Colon (tissue), 2 donors: ENCODE measurements at regions not wholly inside any gene's neighbourhood (a gene's known extent, or its start where the extent isn't known, plus 50 kb on each side); places are given as distances from the start of the nearest gene placed in this dataset.
"Not testable (repeated sequence)": the region's sequence is repeated elsewhere in the genome, so short reads cannot be mapped to it uniquely, and the experiment has no call there.

Experiments
- FAIRE-seq: peaks from 2 replicates; lab custom pipeline; 2012; peaks lifted over from hg19 to GRCh38; lab: Jason Lieb, UNC
- donor health status: control.
- donor health status: control.

DNA sequence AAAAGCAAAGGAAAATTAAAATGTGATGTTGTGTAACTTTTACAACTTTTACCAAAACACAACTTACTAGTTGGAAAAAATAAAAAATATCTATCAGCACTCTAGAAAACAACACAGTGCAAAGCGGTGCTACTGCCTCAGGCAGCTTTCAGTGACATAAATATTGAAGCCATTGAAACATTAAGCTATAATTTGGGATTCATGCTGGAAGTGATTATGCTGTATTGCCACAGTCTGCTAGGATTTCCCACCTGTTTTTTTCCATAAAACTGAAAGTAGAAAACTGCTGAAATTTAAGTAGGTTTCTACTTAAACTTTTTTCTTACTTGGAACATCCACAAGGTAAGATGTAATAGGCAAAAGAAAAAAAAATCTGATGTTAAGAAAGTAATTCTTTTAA lies 674.4 kb downstream of the KCNT2 start:
- FAIRE-seq = no peak

- no peak for FAIRE-seq
These were observed 692.4 kb downstream of the KCNT2 start for GRCh38 chr1:195915826-195916225.

GRCh38 chr1:195909061-195909460 lies 699.2 kb downstream of the KCNT2 start:
- no peak for FAIRE-seq

DNA sequence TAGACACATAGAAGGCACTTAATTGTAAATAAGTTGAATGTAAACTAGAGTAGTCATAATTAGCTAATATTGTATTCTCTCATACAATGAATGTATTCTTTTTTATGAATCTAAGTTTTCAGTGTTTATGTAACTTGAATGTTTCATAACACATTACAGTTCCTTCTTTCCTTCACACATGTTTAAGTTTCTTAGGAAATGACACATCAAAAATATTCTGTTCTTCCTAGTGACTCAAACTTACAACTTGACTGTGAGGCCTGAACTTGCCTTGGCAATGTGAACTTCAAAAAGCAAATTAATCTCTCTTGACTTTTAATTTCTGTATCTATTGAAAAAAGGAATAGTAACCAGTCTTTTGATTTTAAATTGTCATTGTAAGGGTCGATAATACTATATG lies 700.1 kb downstream of the KCNT2 start:
- no peak for FAIRE-seq

- no peak for FAIRE-seq
These were observed 705.0 kb downstream of the KCNT2 start for GRCh38 chr1:195903203-195903602.

DNA sequence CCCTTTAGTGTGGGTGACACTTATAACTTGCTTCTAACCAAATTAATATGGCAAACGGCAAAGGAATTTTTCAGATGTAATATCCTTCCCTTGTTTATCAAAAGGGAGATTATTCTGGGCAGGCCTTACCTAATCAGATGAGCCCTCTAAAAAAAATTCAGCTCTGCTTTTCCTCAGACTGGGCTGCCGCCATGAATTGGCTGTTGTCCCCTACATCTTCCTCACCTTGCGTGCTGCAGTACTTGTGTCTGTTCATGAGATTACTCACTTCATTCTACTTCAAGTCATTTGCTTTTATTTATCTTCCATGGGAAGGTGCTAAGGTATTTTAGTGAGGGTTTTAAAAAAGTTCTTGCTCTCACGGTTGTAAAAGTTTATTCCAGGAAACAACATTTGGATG lies 705.5 kb downstream of the KCNT2 start:
- FAIRE-seq = no peak

DNA sequence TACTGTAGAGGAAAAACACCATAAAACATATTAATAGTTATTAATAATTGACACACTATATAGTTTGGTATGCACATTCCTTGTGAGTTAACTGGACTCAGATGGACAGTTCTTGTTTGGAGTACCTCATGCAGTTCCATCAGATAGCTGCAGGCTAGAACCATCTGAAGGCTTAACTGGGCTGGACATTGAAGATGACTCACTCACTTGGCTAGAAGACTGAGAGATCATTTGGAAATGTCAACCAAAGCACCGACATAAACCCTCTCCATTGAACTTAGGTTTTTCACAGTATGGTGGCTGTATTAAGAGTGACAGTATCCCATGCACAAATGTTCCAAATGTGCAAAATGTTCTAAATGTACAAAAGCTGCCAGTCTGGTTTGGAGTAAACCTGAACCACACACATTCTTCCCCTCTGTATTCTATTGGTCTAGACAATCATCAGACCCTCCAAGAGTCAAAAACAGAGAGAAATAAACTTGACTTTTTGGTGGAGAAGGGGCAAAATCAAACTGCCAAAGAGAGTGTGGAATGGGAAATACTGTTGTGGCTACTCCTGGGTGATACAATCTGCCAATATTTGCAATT lies 708.4 kb downstream of the KCNT2 start:
- no peak for FAIRE-seq

DNA sequence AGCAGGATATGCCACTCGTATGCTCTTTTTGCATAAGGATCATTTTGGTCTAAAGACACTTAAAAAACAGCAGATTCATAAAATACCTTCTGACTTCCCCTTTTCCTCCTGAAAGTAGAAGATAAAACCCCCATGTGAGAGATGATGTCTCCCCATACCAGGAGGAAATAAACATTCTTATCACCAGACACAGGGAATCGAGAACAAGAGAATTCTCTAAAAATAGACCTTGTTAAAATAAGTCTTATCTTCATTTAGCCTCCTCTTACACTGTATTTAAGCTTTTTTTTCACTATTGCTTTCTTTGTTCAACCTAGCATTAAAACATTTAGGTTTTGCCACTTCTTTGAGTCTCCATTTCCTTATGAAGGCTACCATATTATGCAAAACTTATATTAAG lies 709.3 kb downstream of the KCNT2 start:
- no peak for FAIRE-seq

DNA sequence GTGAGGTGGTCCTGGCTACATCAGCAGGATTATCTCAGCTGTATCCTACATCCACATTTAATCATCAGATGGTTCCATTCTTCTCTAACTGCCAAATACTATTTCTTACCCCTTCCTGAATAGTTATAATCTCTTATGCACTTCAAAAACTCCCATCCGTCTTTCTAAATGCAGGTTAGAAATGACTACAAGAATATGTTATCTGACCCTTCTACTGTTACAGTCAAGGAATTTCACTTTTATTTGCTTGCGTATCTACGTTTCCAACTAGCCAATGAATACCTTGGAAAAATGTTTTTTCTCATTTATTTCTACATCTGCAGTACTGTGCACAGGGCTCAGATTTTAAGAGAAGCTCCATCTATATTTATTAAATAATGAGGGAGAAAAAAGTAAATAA lies 709.9 kb downstream of the KCNT2 start:
- FAIRE-seq = no peak

GRCh38 chr1:195897076-195897475 lies 711.2 kb downstream of the KCNT2 start:
- FAIRE-seq = no peak

- FAIRE-seq = no peak
These were observed 713.8 kb downstream of the KCNT2 start for GRCh38 chr1:195894411-195894810.

DNA sequence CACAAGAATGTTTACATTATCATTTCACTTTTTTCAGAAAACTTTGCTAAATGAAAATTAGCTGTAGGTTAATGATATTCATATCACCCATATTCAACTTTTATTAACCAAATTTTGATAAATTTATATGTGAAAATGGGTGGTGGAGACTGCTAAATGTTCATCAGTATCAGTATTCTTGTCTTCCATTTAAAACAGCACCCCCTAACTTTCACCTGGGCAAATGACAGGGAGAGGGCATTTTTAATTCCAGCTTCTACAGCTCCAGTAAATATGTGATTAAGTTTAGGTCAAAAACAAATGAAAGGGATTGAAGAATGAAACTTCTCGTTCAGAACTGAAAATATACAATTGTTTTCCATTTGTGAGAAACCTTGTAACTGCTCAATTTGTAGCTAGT lies 722.2 kb downstream of the KCNT2 start:
- FAIRE-seq = no peak

DNA sequence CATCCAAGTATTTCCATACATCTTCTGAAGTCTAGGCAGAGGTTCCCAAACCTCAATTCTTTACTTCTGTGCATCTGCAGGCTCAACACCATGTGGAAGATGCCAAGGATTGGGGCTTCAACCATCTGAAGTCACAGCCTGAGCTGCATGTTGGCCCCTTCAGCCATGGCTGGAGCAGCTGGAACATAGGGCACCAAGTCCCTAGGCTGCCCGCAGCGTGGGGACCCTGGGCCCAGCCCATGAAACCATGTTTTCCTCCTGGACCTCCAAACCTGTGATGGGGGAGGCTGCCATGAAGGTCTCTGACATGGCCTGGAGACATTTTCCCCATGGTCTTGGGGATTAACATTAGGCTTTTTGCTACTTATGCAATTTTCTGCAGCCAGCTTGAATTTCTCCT lies 729.8 kb downstream of the KCNT2 start:
- FAIRE-seq = no peak

DNA sequence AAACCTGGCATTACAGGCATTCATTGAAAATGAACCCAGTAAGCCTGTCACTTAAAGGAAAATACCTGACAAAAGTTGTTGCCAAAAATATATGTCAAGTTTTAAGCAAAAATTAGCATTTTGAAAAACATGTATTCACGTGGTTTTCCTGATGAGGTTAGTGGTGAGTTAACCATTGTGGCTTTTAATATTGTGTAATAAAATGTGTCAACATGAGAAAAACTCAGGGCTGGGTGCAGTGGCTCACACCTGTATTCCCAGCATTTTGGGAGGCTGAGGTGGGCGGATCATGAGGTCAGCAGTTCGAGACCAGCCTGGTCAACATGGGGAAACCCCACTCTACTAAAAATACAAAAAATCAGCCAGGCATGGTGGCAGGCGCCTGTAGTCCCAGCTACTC lies 731.4 kb downstream of the KCNT2 start:
- FAIRE-seq = no peak

DNA sequence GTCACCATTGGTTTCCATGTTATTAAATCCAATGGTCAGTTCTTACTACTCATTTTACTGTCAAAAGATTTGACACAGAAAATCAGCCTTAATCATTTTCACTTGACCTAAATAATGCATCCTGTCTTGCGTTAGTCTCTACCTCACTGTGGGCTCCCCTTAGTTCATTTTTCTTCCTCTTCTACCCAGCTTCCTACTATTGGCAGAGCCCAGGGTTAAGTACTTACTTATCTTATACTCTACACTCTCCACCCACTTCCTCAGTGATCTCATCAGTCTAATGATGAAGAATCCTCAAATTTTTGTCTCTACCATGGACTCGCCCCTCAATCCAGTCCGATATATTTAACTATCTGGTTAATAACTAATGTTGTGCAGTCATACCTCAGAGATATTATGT lies 735.9 kb downstream of the KCNT2 start:
- no peak for FAIRE-seq

DNA sequence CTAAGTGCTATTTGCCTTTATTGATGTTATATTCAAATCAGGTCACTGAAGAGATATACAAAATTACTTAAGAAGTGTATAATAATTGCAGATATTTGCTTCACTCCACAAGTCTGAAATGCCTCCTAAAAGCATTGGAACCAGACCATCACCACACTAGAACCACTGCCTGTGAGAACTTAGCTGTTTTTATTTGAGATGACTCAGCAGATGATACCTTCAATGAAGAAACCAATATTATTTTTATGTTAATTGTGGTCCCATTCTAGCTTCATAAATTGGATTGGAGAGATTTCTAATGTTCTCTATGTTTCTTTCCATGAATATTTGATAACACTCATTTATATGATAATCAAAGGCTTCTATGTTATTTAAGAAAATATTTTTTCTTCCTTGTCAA lies 740.6 kb downstream of the KCNT2 start:
- FAIRE-seq = no peak

DNA sequence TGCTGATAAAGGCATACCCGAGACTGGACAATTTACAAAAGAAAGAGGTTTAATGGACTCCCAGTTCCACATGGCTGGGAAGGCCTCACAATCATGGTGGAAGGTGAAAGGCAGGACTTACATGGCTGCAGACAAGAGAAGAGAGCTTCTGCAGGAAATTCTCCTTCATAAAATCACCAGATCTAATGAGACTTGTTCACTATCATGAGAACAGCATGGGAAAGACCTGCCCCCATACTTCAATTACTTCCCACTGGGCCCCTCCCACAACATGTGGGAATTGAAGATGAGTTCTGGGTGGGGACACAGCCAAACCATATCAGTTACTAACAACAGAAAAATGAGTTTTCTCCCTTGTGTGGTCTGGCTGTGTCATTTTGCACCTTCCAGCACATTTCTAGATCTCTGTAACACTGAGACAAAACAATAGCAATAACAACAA lies 741.4 kb downstream of the KCNT2 start:
- no peak for FAIRE-seq

DNA sequence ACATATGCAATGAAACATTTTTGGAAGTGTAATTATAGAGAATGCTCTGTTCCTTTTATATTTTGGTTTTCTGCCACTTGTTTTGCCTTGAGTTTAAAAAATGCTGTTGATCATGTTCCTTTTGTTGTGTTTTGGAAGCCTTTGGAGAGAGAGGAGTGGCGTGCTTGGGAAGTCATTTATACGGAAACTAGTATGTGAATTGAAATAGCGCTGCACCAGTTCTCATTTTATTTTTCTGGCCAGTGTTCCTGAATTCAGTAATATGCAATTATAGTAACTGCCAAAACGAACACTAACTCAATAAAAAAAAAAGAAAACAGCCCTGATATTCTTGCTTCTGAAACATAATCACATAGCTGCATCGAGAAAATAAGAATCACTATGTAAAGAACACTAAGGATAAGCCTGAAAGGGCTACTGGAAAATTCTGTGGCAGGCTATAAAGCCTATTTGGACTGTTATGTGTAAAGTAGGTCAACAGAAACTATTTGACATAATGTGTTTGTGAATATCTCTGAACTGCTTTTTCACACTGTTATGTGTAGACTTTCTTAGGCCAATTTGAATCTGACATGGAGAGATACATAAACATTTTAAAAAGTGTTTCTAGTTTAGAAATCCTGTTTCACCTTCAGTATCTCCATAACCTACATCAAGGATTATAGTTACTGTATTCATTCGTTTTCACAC lies 742.0 kb downstream of the KCNT2 start:
- no peak for FAIRE-seq

GRCh38 chr1:195851804-195852203 lies 756.4 kb downstream of the KCNT2 start:
- no peak for FAIRE-seq

DNA sequence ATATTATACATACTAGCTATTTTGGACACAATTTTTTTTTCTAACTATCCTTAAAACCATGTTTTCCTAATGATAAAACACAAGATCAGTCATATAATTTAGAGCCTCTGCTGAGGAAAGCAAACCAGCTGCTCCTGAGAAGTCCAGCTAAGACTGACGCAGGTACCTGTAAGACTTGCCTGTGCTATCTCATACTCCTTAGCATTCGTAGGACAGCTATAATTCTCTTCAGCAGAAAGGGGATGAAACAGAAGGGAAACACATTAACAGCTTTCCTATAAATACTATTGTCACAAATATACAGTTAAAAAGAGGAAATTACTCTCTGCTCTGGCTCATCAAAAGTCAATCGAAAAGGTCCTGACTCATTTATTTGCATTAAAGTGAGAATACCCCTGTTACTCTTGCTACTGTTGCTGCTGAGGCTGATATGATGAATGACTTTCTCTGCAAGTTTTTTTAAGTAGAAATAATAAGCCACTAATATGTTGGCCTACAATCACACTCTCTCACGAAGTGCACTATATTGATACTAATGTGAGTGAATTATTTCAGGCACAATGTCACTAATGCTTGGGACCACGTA lies 757.1 kb downstream of the KCNT2 start:
- no peak for FAIRE-seq

DNA sequence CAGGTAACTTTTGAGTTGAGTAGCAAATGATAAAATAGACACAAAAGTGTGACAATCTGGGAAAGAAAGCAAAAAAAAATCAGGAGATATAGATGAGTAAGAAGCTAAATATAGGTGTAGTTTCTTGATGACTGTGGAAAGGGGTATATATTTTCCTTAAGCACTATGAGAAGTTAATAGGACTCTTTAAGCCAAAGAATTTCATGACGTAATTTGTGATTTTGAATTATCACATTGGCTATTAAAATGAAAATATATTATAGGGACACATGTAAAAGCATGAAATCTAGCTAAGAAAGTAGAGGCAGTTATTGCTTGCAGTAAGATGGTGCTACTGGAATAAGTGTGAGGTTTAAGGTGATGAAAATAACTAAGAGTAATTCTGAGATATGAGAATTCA lies 759.1 kb downstream of the KCNT2 start:
- no peak for FAIRE-seq

DNA sequence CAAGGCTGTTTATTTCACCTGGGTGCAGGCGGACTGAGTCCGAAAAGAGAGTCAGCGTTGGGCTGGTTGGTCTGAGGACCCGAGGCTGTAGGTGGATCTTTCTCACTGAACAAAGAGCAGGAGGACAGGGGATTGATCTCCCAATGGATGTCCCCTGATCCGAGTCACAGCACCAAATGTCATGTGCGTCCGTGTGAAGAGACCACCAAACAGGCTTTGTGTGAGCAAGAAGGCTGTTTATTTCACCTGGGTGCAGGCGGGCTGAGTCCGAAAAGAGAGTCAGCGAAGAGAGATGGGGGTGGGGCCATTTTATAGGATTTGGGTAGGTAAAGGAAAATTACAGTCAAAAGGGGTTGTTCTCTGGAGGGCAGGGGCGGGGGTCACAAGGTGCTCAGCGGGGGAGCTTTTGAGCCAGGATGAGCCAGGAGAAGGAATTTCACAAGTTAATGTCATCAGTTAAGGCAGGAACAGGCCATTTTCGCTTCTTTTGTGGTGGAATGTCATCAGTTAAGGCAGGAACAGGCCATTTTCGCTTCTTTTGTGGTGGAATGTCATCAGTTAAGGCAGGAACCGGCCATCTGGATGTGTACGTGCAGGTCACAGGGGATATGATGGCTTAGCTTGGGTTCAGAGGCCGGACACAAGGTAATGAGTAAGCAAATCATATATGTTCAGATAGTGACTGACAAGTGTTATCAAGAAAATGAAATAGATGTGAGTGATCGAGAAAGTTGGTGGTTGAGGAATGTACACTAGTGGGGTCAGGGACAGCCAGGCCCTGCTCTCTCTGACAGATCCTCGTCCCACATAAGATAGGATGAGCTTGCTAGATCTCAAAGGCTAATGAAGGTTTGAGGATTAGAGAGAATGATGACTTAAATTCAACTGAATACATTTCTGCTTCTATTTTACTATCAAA lies 760.0 kb downstream of the KCNT2 start:
- FAIRE-seq = not testable (repeated sequence)

- FAIRE-seq = no peak
These were observed 776.5 kb downstream of the KCNT2 start for GRCh38 chr1:195831789-195832188.
